GM21576 (cell line): ENCODE measurements at regions not wholly inside any gene's neighbourhood (a gene's known extent, or its start where the extent isn't known, plus 50 kb on each side); places are given as distances from the start of the nearest gene placed in this dataset.

Experiments used
- ATAC-seq: cut with Tn5 transposase; IDR thresholded peaks from one replicate; pipeline ENCODE4 v1.9.1; 2021; ENCODE audit warnings: mild to moderate bottlenecking, moderate library complexity; ENCODE audit not compliant: unreplicated experiment

DNA sequence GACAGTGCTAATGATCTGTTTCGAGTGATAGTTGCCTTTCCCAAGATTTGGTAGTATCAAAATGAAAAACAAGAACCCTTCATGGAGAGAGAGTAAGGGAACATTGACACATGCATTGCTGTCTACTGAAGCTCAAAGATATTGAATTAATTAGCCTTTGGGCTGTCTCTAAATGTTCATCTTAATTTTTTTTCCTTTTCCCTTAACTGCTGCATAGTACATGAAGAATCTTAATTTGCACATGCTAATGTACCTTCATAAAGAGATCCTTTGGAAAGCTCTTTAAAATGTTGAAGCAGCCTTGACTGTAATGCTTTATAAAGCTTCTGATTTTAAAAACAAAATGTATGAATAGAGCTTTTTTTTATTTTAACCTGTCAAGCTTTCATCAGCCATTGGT, 452.2 kb downstream of the TUSC7 start:
- no peak for ATAC-seq

DNA sequence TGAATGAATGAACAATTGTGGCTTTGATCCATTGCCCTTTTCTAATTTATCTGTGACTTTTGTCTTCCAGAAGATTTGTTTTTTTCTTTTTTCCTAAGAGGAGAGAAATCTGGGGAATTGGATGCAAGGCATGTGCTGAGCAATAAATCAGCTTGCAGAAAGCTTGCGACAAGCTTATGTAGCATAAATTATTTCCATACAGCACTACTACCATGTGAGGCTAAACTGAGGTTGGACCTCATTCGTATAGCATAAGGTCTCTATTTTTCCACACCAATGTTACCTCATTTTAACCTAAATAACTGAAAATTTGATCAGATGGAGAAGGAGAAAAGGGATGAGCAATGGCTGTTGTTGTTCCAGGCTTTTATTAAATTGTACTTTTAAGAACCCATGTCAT, 455.6 kb downstream of the TUSC7 start:
- no peak for ATAC-seq

DNA sequence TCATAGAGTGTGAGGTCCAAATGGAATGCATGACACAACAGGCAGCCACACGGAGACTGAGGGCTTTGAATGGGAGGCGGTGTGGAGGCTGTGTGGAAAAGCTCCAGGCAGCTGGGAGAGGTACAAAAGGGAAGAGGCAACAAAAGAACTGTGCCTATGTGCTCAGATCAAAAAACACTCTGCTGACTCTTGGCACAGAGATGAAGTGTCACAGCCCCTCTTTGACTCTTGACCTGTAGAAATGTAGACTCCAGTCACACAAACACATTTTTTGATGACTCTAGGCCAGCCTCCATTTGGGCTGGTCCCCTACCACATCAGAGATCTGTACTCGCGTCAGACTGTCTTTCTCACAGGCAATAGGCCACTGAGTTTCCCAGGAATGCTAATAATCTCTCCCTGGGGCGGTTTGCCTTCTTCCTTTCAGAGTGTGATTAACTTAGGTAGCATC, 456.0 kb downstream of the TUSC7 start:
- ATAC-seq, result no peak

DNA sequence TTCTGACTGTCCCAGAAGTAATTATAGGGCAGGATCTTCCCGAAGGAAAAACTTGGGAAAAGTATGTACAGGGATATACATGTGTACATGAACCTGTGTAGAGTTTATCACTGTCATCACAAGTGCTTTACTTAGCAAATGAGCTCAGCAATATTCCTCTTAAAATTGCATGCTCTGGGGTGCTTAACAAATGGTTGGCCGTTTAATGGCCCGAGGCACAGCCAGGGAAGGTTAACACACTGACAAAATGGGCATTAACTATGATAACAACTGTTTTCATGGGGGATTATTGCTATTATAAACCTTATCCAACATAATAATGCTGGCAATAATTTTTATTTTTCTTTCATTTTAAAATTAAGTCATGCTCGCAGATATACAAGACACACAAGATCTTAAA, 459.3 kb downstream of the TUSC7 start:
- no peak for ATAC-seq

DNA sequence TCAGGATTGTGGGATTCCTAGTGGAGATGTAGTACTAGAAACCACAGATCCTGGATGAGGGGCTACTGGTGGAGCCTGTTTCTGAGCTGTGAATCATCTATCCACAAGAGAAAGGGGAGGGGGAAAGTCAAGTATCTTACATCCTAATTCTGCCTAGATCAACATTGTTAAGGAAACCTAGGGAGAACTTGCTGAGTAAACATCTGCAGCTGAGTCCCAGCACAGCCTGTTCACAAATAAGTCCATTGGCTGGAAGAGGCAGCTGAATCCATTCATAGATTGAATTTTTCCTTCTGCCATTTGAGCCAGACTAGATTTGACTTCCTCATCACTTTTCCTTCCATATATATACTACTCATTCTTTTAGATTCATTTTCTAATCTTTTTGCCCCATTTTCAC, 460.5 kb downstream of the TUSC7 start:
- no peak for ATAC-seq

DNA sequence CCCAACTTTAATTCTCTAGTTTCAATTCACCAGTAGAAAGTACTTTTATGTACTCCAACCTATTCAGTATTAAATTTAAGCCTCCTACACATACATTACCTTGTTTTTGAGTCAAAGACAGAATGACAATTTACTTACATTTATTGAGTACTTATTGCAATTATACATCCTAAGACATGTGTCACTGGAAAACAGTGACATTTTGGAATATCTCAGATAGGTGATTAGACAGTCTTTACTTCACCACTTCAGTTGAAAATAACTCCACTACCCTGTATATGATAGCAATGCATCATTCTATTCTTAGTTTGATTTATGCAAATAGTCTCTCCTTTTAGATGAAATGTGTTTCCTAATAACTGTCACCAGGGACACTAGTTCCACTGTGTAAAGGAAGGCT, 461.5 kb downstream of the TUSC7 start:
- no peak for ATAC-seq

DNA sequence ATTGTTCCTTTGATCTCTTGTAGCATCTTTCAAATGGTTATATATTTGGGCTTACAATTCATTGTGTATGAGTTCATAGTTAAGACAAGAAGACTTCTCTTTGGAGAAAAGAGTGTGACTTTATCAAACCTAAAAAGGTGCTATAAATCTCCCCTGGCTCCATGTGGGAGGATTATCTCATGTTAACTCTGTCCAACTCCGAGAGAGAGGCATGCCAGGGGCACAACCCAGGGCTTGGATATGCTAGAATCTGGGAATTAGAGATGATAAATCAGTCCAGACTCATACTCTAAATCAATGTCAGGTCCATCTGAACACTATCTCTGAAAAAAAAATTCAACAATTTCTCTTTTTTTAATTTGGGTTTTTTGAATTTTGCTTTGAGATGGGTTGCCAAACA, 462.8 kb downstream of the TUSC7 start:
- no peak for ATAC-seq

DNA sequence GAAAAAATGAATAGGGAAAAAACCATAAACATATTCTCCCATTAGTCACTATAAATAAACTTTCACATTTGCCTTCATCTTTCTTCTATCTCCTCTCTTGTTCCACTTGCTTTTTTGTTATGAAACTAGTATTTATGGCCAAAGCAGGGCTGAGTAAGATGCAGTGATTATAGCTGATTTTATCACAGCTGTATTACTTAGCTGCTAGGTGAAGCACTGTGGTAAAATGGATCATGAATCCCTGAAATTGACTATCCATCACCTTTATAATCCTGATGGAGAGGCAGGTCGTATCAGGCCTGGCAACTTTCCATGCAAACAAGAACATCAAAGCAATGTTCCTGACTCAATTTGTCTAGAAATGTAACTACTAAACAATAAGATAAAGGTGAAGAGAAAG, 471.6 kb downstream of the TUSC7 start:
- no peak for ATAC-seq

DNA sequence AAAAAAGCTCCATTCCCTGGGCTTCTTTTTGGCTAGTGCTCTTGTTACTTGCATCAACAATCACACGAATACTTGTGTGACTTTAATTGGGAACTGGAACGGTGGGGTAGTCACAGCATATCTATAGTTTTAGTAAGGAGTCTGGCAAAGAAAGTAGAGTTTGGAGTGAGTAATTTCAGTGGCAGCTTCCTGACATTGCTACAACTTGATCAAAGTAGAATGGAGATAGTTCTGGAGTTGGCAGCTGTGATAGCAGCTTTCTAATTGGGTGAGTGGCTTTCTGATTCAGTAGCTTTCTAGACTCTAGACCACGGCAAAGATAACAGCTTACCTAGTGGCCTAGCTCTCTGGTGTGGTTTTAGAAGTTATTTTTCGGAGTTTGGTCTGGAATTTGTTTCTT, 475.0 kb downstream of the TUSC7 start:
- no peak for ATAC-seq

DNA sequence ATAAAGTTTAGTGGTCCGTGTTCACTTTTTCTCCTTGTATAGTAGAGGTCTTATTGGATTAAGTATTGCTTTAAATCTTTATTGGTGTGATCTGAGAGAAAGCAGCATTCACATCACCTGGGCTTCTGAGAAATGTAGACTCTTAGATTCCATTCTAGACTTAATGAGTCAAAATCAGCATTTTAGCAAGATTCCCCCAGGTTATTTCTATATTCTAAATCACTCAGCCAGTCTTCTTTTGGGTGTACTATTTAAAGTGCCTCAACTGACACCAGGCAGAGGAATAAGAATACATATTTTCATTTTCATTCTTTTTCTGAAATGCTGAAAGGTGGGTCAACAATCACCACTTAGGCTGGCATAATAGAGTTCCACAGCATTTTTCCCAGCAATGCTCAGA, 481.7 kb downstream of the TUSC7 start:
- no peak for ATAC-seq

DNA sequence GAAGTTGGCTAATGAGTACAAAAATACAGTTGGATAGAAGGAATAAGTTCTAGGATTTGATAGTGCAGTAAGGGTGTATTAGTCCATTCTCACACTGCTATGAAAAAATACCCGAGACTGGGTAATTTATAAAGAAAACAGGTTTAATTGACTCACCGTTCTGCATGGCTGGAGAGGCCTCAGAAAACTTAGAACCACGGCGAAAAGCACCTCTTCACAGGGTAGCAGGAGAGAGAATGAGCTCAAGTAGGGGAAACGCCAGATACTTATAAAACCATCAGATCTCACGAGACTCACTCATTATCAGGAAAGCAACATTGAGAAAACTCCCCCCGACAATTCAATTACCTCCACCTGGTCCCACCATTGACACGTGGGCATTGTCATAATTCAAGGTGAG, 483.3 kb downstream of the TUSC7 start:
- ATAC-seq, result no peak

DNA sequence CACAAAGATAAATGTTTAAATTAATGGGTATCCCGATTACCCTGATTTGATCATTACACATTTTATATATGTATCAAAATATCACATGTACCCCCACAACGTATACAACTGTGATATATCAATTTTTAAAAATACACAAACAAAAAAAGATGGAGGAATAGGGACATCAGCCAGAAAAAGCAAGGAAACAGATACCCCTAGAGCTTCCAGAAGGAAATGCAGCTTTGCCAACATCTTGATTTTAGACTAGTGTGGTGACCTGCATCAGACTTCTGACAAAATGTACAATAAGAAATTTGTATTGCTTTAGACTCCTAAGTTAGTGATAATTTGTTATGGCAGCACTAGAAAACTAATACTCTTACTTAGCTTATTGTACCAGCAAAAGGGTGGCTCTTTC, 483.8 kb downstream of the TUSC7 start:
- no peak for ATAC-seq

DNA sequence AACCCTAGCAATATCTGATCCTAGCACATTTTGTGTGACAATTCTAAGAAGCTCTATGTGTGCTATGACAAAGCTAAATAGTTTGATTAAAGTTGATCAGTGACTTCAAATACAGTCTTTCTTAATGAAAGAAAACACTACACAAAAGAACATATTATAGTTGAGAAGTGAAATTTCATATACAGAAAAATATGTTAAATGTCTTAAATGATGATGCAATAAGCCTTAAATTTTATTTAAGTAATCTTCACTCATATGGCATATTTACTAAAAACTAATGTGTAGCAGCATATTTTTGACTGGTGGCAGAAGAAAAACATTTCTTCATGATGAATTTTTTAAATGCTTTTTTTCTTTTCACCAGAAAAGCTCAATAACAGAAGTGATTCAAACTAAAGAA, 485.5 kb downstream of the TUSC7 start:
- no peak for ATAC-seq

DNA sequence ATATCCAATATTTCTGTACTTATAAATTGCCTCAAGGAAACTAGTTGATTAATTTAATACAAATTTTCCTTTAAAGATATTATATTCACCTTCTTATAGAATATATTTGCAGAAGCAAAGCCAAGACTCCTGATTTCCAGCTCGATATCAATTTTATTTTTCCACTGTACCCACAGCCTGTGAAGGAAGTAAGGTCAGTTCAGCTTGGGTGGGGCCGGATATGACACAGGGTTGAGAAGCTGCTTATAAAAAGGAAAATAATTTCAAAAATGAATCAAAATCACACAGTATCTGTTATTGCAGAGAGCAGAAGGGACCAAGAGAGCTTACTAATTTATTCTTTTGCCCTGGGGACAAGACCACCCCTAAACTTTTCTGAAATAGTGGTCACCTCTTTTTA, 491.4 kb downstream of the TUSC7 start:
- ATAC-seq, result no peak

DNA sequence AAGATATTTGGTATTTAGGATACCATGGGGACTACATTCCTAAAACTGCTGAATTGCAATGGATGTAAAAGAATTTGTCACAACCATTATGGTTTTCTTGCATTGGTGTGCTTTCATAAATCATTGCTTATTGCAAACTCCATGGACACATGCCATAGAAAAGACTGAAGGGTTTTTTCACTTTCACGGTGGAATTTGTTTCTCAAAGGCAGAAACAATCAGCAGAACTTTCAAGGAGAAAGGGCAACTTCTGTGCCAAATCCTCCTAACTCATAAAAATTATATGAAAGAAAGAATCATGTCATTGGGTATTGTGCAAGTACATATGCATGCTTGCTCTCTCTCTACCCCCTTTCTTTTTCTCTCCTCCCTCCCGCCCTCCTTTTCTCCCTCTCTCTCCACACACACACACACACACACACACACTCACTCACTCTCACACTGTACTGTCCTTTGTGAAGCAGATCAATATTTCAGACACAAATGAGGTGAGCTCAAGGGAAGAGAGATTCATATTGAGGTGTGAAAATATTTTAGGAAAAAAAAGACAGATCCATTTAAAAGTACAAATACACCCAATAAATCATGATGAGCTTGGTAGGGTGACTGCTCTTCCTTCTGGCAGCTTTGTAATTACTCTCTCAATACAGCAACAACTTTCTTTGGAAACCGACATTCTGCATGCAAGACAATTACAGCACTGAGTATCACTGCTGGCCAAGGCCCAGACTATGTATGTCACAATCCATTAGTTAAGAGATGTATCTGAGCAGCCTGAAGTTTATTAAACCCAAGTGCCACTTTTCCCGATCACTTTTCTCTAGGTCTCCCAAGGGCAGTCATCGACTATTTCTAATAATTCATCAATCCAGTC, 492.6 kb downstream of the TUSC7 start:
- ATAC-seq, result no peak

DNA sequence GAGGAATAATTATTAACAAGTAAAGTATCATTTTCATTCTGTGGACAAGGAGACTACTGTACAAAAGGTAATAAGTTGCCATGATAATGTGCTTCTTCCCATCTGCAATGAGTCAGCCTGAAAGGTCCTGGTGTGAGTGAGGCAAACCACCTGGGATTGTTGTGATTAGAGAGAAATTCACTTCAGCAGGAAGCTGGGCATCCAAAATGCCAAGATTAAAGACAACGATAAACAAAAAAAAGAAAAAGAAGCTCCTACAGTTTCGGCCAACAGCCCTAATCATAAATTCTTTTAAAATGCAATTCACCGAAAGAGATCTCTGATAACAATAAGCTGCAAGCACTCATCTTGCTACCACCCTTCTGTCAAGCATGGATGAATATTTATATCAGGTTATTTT, 507.8 kb downstream of the TUSC7 start:
- ATAC-seq, result no peak

DNA sequence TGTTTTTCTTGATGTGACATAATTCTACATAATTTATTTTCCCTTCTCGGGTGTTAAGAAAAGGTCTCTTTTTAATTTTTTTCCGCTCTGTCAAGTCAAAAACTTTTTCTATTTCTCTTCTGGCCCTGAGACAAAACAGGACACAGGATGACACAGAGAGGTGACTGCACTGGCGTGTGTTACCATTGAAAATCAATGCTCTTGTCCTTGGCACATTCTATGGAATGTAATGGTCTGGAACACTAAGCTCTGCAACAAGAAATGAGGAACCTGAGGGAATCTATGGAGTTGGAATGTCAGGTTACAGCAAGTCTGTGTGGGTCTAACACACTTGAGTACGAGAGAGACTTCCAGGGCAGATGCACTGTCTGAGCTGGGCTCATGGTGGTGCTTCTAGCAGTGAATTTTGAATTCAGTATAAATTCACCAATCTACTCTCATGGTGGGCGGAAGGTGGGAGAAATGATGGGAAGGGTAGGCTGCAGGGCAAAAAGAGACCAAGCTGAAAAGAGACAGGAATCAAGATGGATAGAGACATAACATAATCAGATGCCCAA, 508.3 kb downstream of the TUSC7 start:
- ATAC-seq, result no peak

DNA sequence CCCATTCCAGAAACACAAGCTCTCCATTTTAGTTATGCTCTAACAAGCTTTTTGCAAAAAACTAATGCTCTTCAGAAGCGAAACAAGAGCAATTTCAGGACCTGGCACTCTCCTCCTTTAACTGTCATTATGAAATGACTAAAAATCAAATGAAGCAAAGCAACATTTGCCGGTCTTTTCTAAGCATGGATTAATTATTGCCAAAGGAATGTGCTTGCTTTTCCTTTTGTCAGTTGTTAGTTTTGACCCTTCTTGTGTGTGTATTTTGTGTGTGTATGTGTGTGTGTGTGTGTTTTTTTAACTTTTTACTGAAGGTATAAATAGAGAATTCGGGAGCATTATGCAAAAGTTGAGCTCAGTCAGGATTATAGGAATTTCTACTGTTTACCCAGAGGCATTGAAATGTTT, 509.1 kb downstream of the TUSC7 start:
- ATAC-seq, result no peak

DNA sequence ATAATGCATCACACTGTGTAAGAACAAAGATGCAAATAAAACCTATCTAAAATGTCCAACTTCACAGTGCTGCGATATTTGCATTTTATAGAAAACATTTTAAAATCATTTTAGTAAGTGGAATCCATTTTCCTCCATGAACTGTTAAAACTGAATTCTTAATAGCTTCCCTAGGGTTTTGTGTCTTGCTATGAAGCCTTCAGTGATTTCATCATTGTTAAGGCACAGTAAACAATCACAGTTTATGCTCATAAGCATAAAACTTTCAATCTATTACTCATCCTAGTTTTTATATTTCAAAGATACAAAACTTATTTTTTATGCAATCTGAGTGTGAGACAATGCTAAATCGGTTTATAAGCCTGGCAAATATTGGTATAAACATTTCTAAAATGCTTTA, 509.7 kb downstream of the TUSC7 start:
- no peak for ATAC-seq

DNA sequence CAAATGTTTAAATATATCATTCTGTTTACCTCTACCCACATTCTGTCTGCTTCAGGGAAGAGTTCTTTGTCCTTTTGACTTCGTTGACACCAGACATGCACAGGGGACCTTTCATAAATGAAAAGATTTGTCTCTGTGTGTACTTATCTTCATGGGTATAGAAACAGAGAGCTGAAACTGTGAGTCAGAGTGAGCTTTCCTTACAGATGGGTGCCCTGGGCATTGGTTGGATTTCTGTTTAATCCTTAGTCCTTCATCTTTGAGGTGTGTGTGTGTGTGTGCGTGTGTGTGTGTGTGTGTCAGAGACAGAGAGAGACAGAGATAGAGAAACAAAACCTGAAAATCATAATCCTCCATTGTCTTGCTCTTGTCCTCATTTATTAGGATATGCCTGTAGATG, 517.4 kb downstream of the TUSC7 start:
- no peak for ATAC-seq

DNA sequence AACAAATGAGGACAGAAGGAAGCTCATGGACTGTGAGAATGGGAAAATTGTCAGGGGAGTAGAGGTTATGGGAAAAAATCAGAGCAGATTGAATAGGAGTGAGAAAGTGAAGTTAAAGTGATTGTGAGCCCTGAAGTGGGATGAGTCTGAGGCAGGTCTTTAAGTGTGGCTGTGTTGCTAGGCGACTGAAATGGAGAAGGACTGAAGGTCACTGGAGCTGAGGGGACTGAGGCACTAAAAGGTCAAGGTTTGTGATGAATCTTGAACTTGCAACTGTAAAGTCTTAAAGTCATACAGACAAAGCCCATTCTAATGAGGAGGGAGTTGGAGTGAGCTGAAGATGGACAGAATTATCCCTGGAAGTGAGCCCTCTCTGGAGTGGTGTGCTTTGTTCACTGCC, 518.9 kb downstream of the TUSC7 start:
- ATAC-seq, result no peak

DNA sequence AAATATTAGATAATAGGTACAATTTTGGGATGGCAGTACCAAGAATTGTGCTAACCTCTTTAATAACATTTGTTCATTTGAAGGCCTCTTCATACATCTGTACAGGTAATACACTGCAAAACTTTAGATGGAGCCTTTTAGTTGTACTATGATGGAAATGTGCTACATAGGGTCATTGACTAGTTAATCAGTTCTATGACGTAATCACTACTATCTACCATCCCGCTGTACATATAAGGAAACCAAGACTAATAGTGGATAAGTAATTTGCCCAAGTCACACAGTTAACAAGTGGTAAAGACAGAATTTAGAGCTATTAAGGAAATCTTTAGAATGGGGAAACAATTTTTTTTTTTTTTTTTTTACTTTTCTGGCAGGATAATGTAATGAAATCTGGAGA, 521.3 kb downstream of the TUSC7 start:
- ATAC-seq, result no peak

DNA sequence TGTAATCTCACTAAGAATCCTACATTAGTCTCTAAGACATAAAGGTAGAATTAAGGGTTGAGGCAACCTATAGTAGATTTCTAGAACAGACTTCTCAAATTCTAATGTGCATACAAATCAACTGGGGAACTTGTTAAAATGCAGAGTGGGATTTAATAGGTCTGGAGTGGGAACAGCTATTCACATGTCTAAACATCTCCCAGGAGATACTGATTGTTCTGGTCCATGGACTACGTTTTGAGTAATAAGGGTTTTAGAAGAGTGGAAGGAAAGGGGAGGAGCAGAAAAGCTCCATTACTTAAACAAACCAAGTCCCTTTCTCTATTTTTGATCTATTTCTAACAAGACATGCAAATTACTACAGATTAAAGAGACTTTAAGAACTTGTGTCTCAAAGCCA, 524.8 kb downstream of the TUSC7 start:
- ATAC-seq, result no peak
